CD14-positive monocyte (primary cell): ENCODE measurements at regions not wholly inside any gene's neighbourhood (a gene's known extent, or its start where the extent isn't known, plus 50 kb on each side); places are given as distances from the start of the nearest gene placed in this dataset.
A peak's percentile ranks its signal among the peaks of the same experiment; 100 is the strongest.

ENCODE experiments used
- DNase-seq, 3 donors: peaks; one replicate each; pipeline ENCODE4 v3.0.0-alpha.2; 2011 to 2022
- H2AFZ ChIP-seq: 2 replicates; pipeline ENCODE4 v1.6.0; 2012; ENCODE audit warnings: mild to moderate bottlenecking, low read depth, low read length, inconsistent platforms; ENCODE audit not compliant: insufficient read depth, poor library complexity, severe bottlenecking
- H3K27ac ChIP-seq, 2 donors: 1 replicate in 1 of 2; 2 replicates in 1 of 2; pipeline ENCODE4 v1.5.1; 2012 to 2013; ENCODE audit warnings: low read length in 2 of 2, control low read depth in 1 of 2, inconsistent platforms in 1 of 2, low read depth in 1 of 2, mild to moderate bottlenecking in 1 of 2
- H3K27me3 ChIP-seq, 2 donors: one replicate each; pipeline versions ENCODE4 v1.6.0 to v1.6.1; 2011 to 2013; ENCODE audit warnings: low read length in 2 of 2; ENCODE audit not compliant: control insufficient read depth in 2 of 2, insufficient read depth in 2 of 2
- H3K36me3 ChIP-seq, 2 donors: replicated peaks in 1 of 2; 1 replicate in 1 of 2; 2 replicates in 1 of 2; pipeline versions ENCODE4 v1.5.1 to v1.6.1; 2012 to 2013; ENCODE audit warnings: low read length in 2 of 2, control low read depth in 1 of 2, inconsistent platforms in 1 of 2, mild to moderate bottlenecking in 1 of 2; ENCODE audit not compliant: insufficient read depth in 2 of 2, control insufficient read depth in 1 of 2
- H3K4me1 ChIP-seq, 2 donors: 1 replicate in 1 of 2; 2 replicates in 1 of 2; pipeline versions ENCODE4 v1.5.1 to v1.6.1; 2012 to 2013; ENCODE audit warnings: low read length in 2 of 2, control low read depth in 1 of 2, inconsistent platforms in 1 of 2, mild to moderate bottlenecking in 1 of 2, moderate library complexity in 1 of 2; ENCODE audit not compliant: insufficient read depth in 2 of 2, control insufficient read depth in 1 of 2
- H3K4me2 ChIP-seq: replicated peaks from 2 replicates; pipeline ENCODE3; 2012; ENCODE audit warnings: low read length, moderate library complexity, mild to moderate bottlenecking; ENCODE audit not compliant: poor library complexity, severe bottlenecking; ENCODE audit errors: extremely low read depth
- H3K4me3 ChIP-seq, 3 experiments: fragments of 200-600 bp in 1 of 3; sonication (generic) in 1 of 3; replicated peaks in 1 of 3; 1 replicate in 2 of 3; 2 replicates in 1 of 3; pipeline ENCODE4 v1.5.1; 2011 to 2013; ENCODE audit warnings: low read length in 3 of 3, mild to moderate bottlenecking in 3 of 3, control low read depth in 2 of 3, low read depth in 2 of 3, inconsistent platforms in 1 of 3, moderate library complexity in 1 of 3
- H3K79me2 ChIP-seq: 2 replicates; pipeline ENCODE4 v1.6.0; 2012; ENCODE audit warnings: mild to moderate bottlenecking, control low read depth, inconsistent platforms, low read length, moderate library complexity; ENCODE audit not compliant: insufficient read depth
- H3K9ac ChIP-seq: 2 replicates; pipeline ENCODE4 v1.6.0; 2017; ENCODE audit warnings: low read length, mild to moderate bottlenecking; ENCODE audit not compliant: insufficient read depth, poor library complexity, severe bottlenecking
- H3K9me3 ChIP-seq, 2 donors: replicated peaks in 1 of 2; 1 replicate in 1 of 2; 2 replicates in 1 of 2; pipeline versions ENCODE4 v1.5.1 to v1.6.1; 2012 to 2013; ENCODE audit warnings: low read length in 2 of 2, control low read depth in 1 of 2; ENCODE audit not compliant: control insufficient read depth in 1 of 2, insufficient read depth in 1 of 2
- H4K20me1 ChIP-seq: 2 replicates; pipeline ENCODE4 v1.6.0; 2012; ENCODE audit warnings: mild to moderate bottlenecking, low read length, control low read depth, moderate library complexity; ENCODE audit not compliant: insufficient read depth
- H3K27ac Mint-ChIP-seq, 7 donors: one replicate each; pipeline ENCODE4 v1.8.0; 2020; ENCODE audit warnings: mild to moderate bottlenecking in 7 of 7, mixed read lengths in 7 of 7, moderate library complexity in 6 of 7, inconsistent platforms in 2 of 7
- H3K27me3 Mint-ChIP-seq, 3 donors: one replicate each; pipeline ENCODE4 v1.8.0; 2021 to 2022; ENCODE audit warnings: low read depth in 3 of 3, mild to moderate bottlenecking in 3 of 3, mixed read lengths in 3 of 3, moderate library complexity in 3 of 3, inconsistent platforms in 1 of 3
- H3K36me3 Mint-ChIP-seq, 2 donors: one replicate each; pipeline ENCODE4 v1.8.0; 2020; ENCODE audit warnings: mixed read lengths in 2 of 2, inconsistent platforms in 1 of 2, mild to moderate bottlenecking in 1 of 2
- H3K4me1 Mint-ChIP-seq: one replicate; pipeline ENCODE4 v1.8.0; 2020; ENCODE audit warnings: mild to moderate bottlenecking, mixed read lengths
- H3K4me3 Mint-ChIP-seq, 2 donors: one replicate each; pipeline ENCODE4 v1.8.0; 2020; ENCODE audit warnings: mild to moderate bottlenecking in 2 of 2, mixed read lengths in 2 of 2, moderate library complexity in 1 of 2
- H3K9me3 Mint-ChIP-seq, 7 donors: one replicate each; pipeline ENCODE4 v1.8.0; 2020 to 2022; ENCODE audit warnings: mixed read lengths in 7 of 7, mild to moderate bottlenecking in 6 of 7, moderate library complexity in 6 of 7, inconsistent platforms in 2 of 7
- CTCF ChIP-seq: fragments of 200-600 bp; IDR thresholded peaks from one replicate; pipeline ENCODE4 v1.8.0; 2022; ENCODE audit warnings: antibody characterized with exemption, mild to moderate bottlenecking
- WGBS: methylation state at CpG from one replicate; pipeline ENCODE4 v1.1.5; 2013; ENCODE audit warnings: missing lambda C conversion rate; ENCODE audit not compliant: insufficient coverage; 5-methylcytosine and 5-hydroxymethylcytosine counted together
- intact Hi-C, 2 donors: fragments of 100-400 bp; cut with micrococcal nuclease; formaldehyde crosslinking; loops; one replicate each; pipeline versions ENCODE4 v1.15.0 to v1.15.1; 2023

- no peak for TF ChIP-seq CTCF
- H3K4me3 ChIP-seq, result no peak overlapping the region
- Mint-ChIP-seq H3K36me3 (no peaks in the 10 kb centered on the region), H3K27ac (no peak overlapping the region), H3K4me3 (no peak overlapping the region), H3K27me3 (peaks cover 8 to 19% (median 9%) of the 10 kb centered on the region in 3 donors), H3K4me1 (no peaks in the 10 kb centered on the region), H3K9me3 (peaks cover 0 to 2% (median 0%) of the 10 kb centered on the region in 7 donors)
- WGBS, result no CpG with 5 or more reads among the region's 3 CpGs
- peaks cover 2 to 6% of the 10 kb centered on the region in 2 donors for H3K27me3 ChIP-seq
- H3K4me1 ChIP-seq, result no peaks in the 10 kb centered on the region
- H3K79me2 ChIP-seq, result no peaks in the 10 kb centered on the region
- no peak overlapping the region for H3K27ac ChIP-seq
- no peak overlapping the region for H3K9ac ChIP-seq
- no peak overlapping the region for H3K4me2 ChIP-seq
- no peaks in the 10 kb centered on the region for H3K9me3 ChIP-seq
- DNase-seq, result no peak
- H2AFZ ChIP-seq, result no peak overlapping the region
- no peaks in the 10 kb centered on the region for H4K20me1 ChIP-seq
- H3K36me3 ChIP-seq, result no peaks in the 10 kb centered on the region
- intact Hi-C loops, result no loop called here
Measured at GRCh38 chr6:40732878-40733277, 145.7 kb upstream of the LRFN2 start.

GRCh38 chr6:40728643-40729042, 141.5 kb upstream of the LRFN2 start:
- Histone ChIP-seq H4K20me1 (no peaks in the 10 kb centered on the region), H3K36me3 (no peaks in the 10 kb centered on the region), H2AFZ (no peak overlapping the region), H3K4me1 (no peaks in the 10 kb centered on the region), H3K27ac (no peak overlapping the region), H3K9me3 (no peaks in the 10 kb centered on the region), H3K79me2 (no peaks in the 10 kb centered on the region), H3K27me3 (peaks cover 0 to 1% of the 10 kb centered on the region in 2 donors), H3K4me2 (no peak overlapping the region), H3K9ac (no peak overlapping the region), H3K4me3 (no peak overlapping the region)
- H3K27me3 Mint-ChIP-seq, result peaks cover 1 to 2% (median 2%) of the 10 kb centered on the region in 3 donors
- WGBS, result no CpG with 5 or more reads among the region's 3 CpGs
- DNase-seq, result no peak
- peak overlapping the region in 1 of 7 donors; percentile 42 for H3K27ac Mint-ChIP-seq
- H3K9me3 Mint-ChIP-seq, result no peaks in the 10 kb centered on the region
- H3K4me1 Mint-ChIP-seq, result no peaks in the 10 kb centered on the region
- no peak overlapping the region for H3K4me3 Mint-ChIP-seq
- TF ChIP-seq CTCF, result no peak
- intact Hi-C loops, result no loop called here
- H3K36me3 Mint-ChIP-seq, result no peaks in the 10 kb centered on the region
